GM12878 (cell line): ENCODE measurements at regions not wholly inside any gene's neighbourhood (a gene's known extent, or its start where the extent isn't known, plus 50 kb on each side); places are given as distances from the start of the nearest gene placed in this dataset.

ENCODE experiments used
- ATAC-seq: fragments of 200-7000 bp; cut with Tn5 transposase; 3 replicates; pipeline ENCODE4 v1.9.1; 2020; ENCODE audit warnings: mild to moderate bottlenecking, moderate library complexity
- BruUV-seq: library from RNA; stranded (reverse); fragments of 400-500 nt; replicated peaks from 2 replicates; lab custom pipeline; 2021; lab: Mats Ljungman, UMichigan
- CTCF ChIA-PET: fragments of 300-600 bp; sonication (Branson Sonifier 250); formaldehyde crosslinking; extraction: SDS; loops from one replicate; lab custom pipeline; 2021; ENCODE audit warnings: inconsistent platforms; lab: Yijun Ruan, JAX
- POLR2A ChIA-PET: fragments of 350-600 bp; formaldehyde crosslinking; extraction: SDS; loops from one replicate; lab custom pipeline; 2021; ENCODE audit warnings: inconsistent platforms; lab: Charles Lee
- RAD21 ChIA-PET: fragments of 300-600 bp; sonication (Branson Sonifier 250); formaldehyde crosslinking; loops from one replicate; lab custom pipeline; 2023; ENCODE audit warnings: antibody characterized with exemption; ENCODE audit not compliant: unreplicated experiment; lab: Charles Lee
- SMC1A ChIA-PET: fragments of 300-600 bp; sonication (Branson Sonifier 250); formaldehyde crosslinking; loops from one replicate; lab custom pipeline; 2023; ENCODE audit not compliant: unreplicated experiment, uncharacterized antibody; lab: Charles Lee
- DNase-seq: peaks from one replicate; pipeline ENCODE4 v3.0.0-alpha.2; 2011; ENCODE audit warnings: low read depth, low spot score
- FAIRE-seq: peaks from 3 replicates; lab custom pipeline; 2011; peaks lifted over from hg19 to GRCh38; lab: Jason Lieb, UNC
- H2AFZ ChIP-seq: 2 replicates; pipeline ENCODE4 v1.6.0; 2011; ENCODE audit warnings: low read depth, low read length, control low read depth; ENCODE audit not compliant: control insufficient read depth
- H3K27ac ChIP-seq: 2 replicates; pipeline ENCODE4 v1.5.1; 2011; ENCODE audit warnings: control low read depth; ENCODE audit not compliant: control insufficient read depth, insufficient read depth
- H3K27me3 ChIP-seq, 2 experiments: replicated peaks in 1 of 2; 2 replicates each; pipeline versions ENCODE4 v1.6.0 to v1.6.1; 2011; ENCODE audit warnings: low read length in 1 of 2; ENCODE audit not compliant: control insufficient read depth in 2 of 2, insufficient read depth in 2 of 2
- H3K36me3 ChIP-seq, 2 experiments: 2 replicates each; pipeline ENCODE4 v1.5.1; 2011; ENCODE audit warnings: low read length in 1 of 2; ENCODE audit not compliant: control insufficient read depth in 2 of 2, insufficient read depth in 2 of 2
- H3K4me1 ChIP-seq: 2 replicates; pipeline ENCODE4 v1.6.1; 2011; ENCODE audit warnings: mild to moderate bottlenecking, low read length, moderate library complexity, mixed read lengths; ENCODE audit not compliant: control insufficient read depth, insufficient read depth
- H3K4me2 ChIP-seq: 2 replicates; pipeline ENCODE4 v1.6.0; 2011; ENCODE audit warnings: control low read depth; ENCODE audit not compliant: control insufficient read depth, insufficient read depth
- H3K4me3 ChIP-seq: fragments of 200-600 bp; sonication (generic); 2 replicates; pipeline ENCODE4 v1.5.1; 2016
- H3K79me2 ChIP-seq: 2 replicates; pipeline ENCODE4 v1.6.0; 2011; ENCODE audit warnings: low read length; ENCODE audit not compliant: control insufficient read depth, insufficient read depth
- H3K9ac ChIP-seq: 2 replicates; pipeline ENCODE4 v1.8.0; 2011; ENCODE audit warnings: low read length, control low read depth, mixed read lengths; ENCODE audit not compliant: control insufficient read depth, insufficient read depth
- H3K9me3 ChIP-seq: replicated peaks from 3 replicates; pipeline ENCODE4 v1.5.1; 2011; ENCODE audit warnings: mild to moderate bottlenecking, low read length; ENCODE audit not compliant: control insufficient read depth, insufficient read depth
- H4K20me1 ChIP-seq: 2 replicates; pipeline ENCODE4 v1.6.0; 2011; ENCODE audit not compliant: control insufficient read depth, insufficient read depth
- BCL3 ChIP-seq: IDR thresholded peaks from 2 replicates; pipeline ENCODE4 v1.6.1; 2011; ENCODE audit warnings: borderline replicate concordance, low read depth, mild to moderate bottlenecking, moderate library complexity, low read length; ENCODE audit not compliant: insufficient read depth, poor library complexity, severe bottlenecking
- CBFB ChIP-seq: IDR thresholded peaks from 2 replicates; pipeline ENCODE4 v1.6.1; 2016; ENCODE audit warnings: antibody characterized with exemption, low read depth
- CEBPZ ChIP-seq: fragments of 150-350 bp; IDR thresholded peaks from 2 replicates; pipeline ENCODE4 v1.6.1; 2016; ENCODE audit warnings: low read depth, low read length
- CREM ChIP-seq: IDR thresholded peaks from 2 replicates; pipeline ENCODE4 v1.6.1; 2014; ENCODE audit warnings: antibody characterized with exemption, low read depth
- EP300 ChIP-seq, 2 experiments: fragments of 150-350 bp in 1 of 2; IDR thresholded peaks; 2 replicates each; pipeline ENCODE4 v1.6.1; 2011 to 2012; ENCODE audit warnings: low read depth in 2 of 2, low read length in 2 of 2, borderline replicate concordance in 1 of 2, improper control_type of control experiment in 1 of 2, inconsistent platforms in 1 of 2; ENCODE audit not compliant: control insufficient read depth in 1 of 2
- ESRRA ChIP-seq: IDR thresholded peaks from 2 replicates; pipeline ENCODE4 v1.6.1; 2012; ENCODE audit warnings: mild to moderate bottlenecking, low read length, improper control_type of control experiment
- NBN ChIP-seq: fragments of 450-650 bp; IDR thresholded peaks from 2 replicates; pipeline ENCODE4 v1.6.1; 2016
- NFIC ChIP-seq: IDR thresholded peaks from 2 replicates; pipeline ENCODE4 v1.6.1; 2012; ENCODE audit warnings: low read depth, mild to moderate bottlenecking, inconsistent platforms, low read length, moderate library complexity
- NFYA ChIP-seq: IDR thresholded peaks from 2 replicates; pipeline ENCODE4 v1.6.1; 2011; ENCODE audit warnings: low read depth, mild to moderate bottlenecking, low read length, improper control_type of control experiment, borderline replicate concordance
- PAX8 ChIP-seq: fragments of 450-650 bp; IDR thresholded peaks from 2 replicates; pipeline ENCODE4 v1.6.1; 2017; ENCODE audit warnings: mild to moderate bottlenecking, moderate library complexity
- PKNOX1 ChIP-seq: fragments of 450-650 bp; IDR thresholded peaks from 2 replicates; pipeline ENCODE4 v1.6.1; 2016; ENCODE audit warnings: mild to moderate bottlenecking
- POU2F2 ChIP-seq: IDR thresholded peaks from 3 replicates; pipeline ENCODE4 v1.6.1; 2011; ENCODE audit warnings: low read depth, mild to moderate bottlenecking, low read length, borderline replicate concordance
- RBBP5 ChIP-seq: fragments of 200-600 bp; sonication (generic); conservative IDR thresholded peaks from 2 replicates; pipeline ENCODE4 v1.6.1; 2016
- SIN3A ChIP-seq: IDR thresholded peaks from 2 replicates; pipeline ENCODE4 v1.6.1; 2012; ENCODE audit warnings: low read depth, low read length, improper control_type of control experiment
- SMAD5 ChIP-seq: IDR thresholded peaks from 2 replicates; pipeline ENCODE4 v1.6.1; 2016; ENCODE audit warnings: antibody characterized with exemption, low read depth
- SRF ChIP-seq, 2 experiments: IDR thresholded peaks; 2 replicates each; pipeline ENCODE4 v1.6.1; 2011; ENCODE audit warnings: low read depth in 2 of 2, low read length in 2 of 2, mild to moderate bottlenecking in 1 of 2, moderate library complexity in 1 of 2
- STAT3 ChIP-seq: IDR thresholded peaks from 2 replicates; pipeline ENCODE4 v1.6.1; 2011; ENCODE audit warnings: low read depth, low read length, improper control_type of control experiment
- YBX1 ChIP-seq: fragments of 450-650 bp; IDR thresholded peaks from 2 replicates; pipeline ENCODE4 v1.6.1; 2016; ENCODE audit warnings: antibody characterized with exemption
- ZBED1 ChIP-seq: IDR thresholded peaks from 2 replicates; pipeline ENCODE4 v1.6.1; 2016; ENCODE audit warnings: borderline replicate concordance
- ZNF274 ChIP-seq: IDR thresholded peaks from one replicate; pipeline ENCODE4 v1.8.0; 2011; ENCODE audit not compliant: insufficient read length, insufficient read depth
- WGBS: methylation state at CpG from one replicate; pipeline ENCODE4 v1.1.6; 2016; ENCODE audit warnings: low lambda C conversion rate; ENCODE audit not compliant: insufficient replicate concordance, insufficient coverage; ENCODE audit errors: missing lambda C conversion rate; 5-methylcytosine and 5-hydroxymethylcytosine counted together
- in situ Hi-C: fragments of 300-500 bp; cut with MboI; formaldehyde crosslinking; loops from 9 replicates; pipeline ENCODE4 v1.14.3; 2018; ENCODE audit warnings: mixed read lengths
- intact Hi-C: fragments of 100-400 bp; cut with micrococcal nuclease; formaldehyde crosslinking; loops from one replicate; pipeline ENCODE4 v1.14.2; 2022; ENCODE audit not compliant: unreplicated experiment

- Histone ChIP-seq H3K27me3 (no peaks in the 10 kb centered on the region), H3K36me3 (no peaks in the 10 kb centered on the region)
- intact Hi-C loops, result no loop called here
Observed at GRCh38 chr1:237962985-237963384, 72.3 kb upstream of the ZP4 start.

More at GRCh38 chr1:237962985-237963384, 72.3 kb upstream of the ZP4 start:
- no peak overlapping the region for H2AFZ ChIP-seq
- ATAC-seq (no peak), FAIRE-seq (no peak), DNase-seq (no peak)
- no peaks in the 10 kb centered on the region for H3K4me1 ChIP-seq
- ChIA-PET POLR2A (interaction anchor here (1.2 kb wide), 1 partner anchor 13 kb away, joined by 6 read pairs; no protein-coding TSS in a partner anchor), CTCF (interaction anchor here (1.0 to 2.0 kb wide), 2 partner anchors 126 to 157 kb away, joined by 4 read pairs; no protein-coding TSS in a partner anchor), RAD21 (interaction anchor here (0.6 to 0.9 kb wide), 2 partner anchors 14 to 21 kb away, joined by 3 to 4 read pairs; no protein-coding TSS in a partner anchor), SMC1A (interaction anchor here (1.2 kb wide), 1 partner anchor 31 kb away, joined by 4 read pairs; no protein-coding TSS in a partner anchor)
- H3K9me3 ChIP-seq, result no peaks in the 10 kb centered on the region
- no peak overlapping the region for H3K27ac ChIP-seq
- TF ChIP-seq PKNOX1 (no peak), CBFB (no peak), NBN (no peak), SMAD5 (no peak), ZNF274 (no peak), PAX8 (no peak), CREM (no peak), RBBP5 (no peak), NFIC (no peak), POU2F2 (no peak), ESRRA (no peak), SIN3A (no peak), YBX1 (no peak), ZBED1 (no peak), NFYA (no peak), CEBPZ (no peak), EP300 (IDR thresholded peaks at IDR 0.05; ENCODE audit: borderline replicate concordance in 1 of 2, control insufficient read depth in 1 of 2, low read depth in 2 of 2, low read length in 2 of 2) (no peak), SRF (IDR thresholded peaks at IDR 0.05; ENCODE audit: low read depth in 2 of 2, low read length in 2 of 2) (no peak), BCL3 (no peak), STAT3 (no peak)
- no peaks in the 10 kb centered on the region for H3K79me2 ChIP-seq
- H3K4me3 ChIP-seq, result no peak overlapping the region
- 0% methylated on average over 2 of the region's 2 CpGs for WGBS
- H3K4me2 ChIP-seq, result no peak overlapping the region
- no peaks in the 10 kb centered on the region for H4K20me1 ChIP-seq
- no peak overlapping the region for H3K9ac ChIP-seq
- no TSS peak for BruUV-seq
- in situ Hi-C loops, result no loop called here
